GM23338 (cell line): ENCODE measurements at regions not wholly inside any gene's neighbourhood (a gene's known extent, or its start where the extent isn't known, plus 50 kb on each side); places are given as distances from the start of the nearest gene placed in this dataset.

Source experiments
- ATAC-seq: fragments of 200-7000 bp; cut with Tn5 transposase; 3 replicates; pipeline ENCODE4 v1.9.1; 2020
- DNase-seq: peaks from one replicate; pipeline ENCODE4 v3.0.0-alpha.2; 2015; ENCODE audit warnings: low spot score
- H2AFZ ChIP-seq: fragments of 200-600 bp; sonication (generic); 2 replicates; pipeline ENCODE4 v1.8.0; 2016; ENCODE audit warnings: antibody characterized with exemption, mild to moderate bottlenecking, moderate library complexity
- H3F3A ChIP-seq: fragments of 200-600 bp; sonication (generic); replicated peaks from 2 replicates; pipeline ENCODE4 v1.8.0; 2017; ENCODE audit warnings: antibody characterized with exemption, mixed run types, low read depth
- H3K27ac ChIP-seq: fragments of 200-600 bp; sonication (generic); 2 replicates; pipeline ENCODE4 v1.6.1; 2016; ENCODE audit warnings: low read depth
- H3K27me3 ChIP-seq: fragments of 200-600 bp; sonication (generic); 2 replicates; pipeline ENCODE4 v1.8.0; 2016; ENCODE audit warnings: mild to moderate bottlenecking, mixed run types, moderate library complexity; ENCODE audit not compliant: insufficient read depth
- H3K36me3 ChIP-seq: fragments of 200-600 bp; sonication (generic); 2 replicates; pipeline ENCODE4 v1.8.0; 2016; ENCODE audit warnings: mild to moderate bottlenecking; ENCODE audit not compliant: insufficient read depth
- H3K4me1 ChIP-seq: fragments of 200-600 bp; sonication (generic); 2 replicates; pipeline ENCODE4 v1.8.0; 2016; ENCODE audit warnings: mild to moderate bottlenecking, moderate library complexity; ENCODE audit not compliant: insufficient read depth
- H3K4me2 ChIP-seq: fragments of 200-600 bp; sonication (generic); 2 replicates; pipeline ENCODE4 v1.7.1; 2017; ENCODE audit warnings: mixed run types
- H3K4me3 ChIP-seq: fragments of 200-600 bp; sonication (generic); 2 replicates; pipeline ENCODE4 v1.6.1; 2016; ENCODE audit warnings: mixed run types
- H3K79me2 ChIP-seq: fragments of 200-600 bp; sonication (generic); replicated peaks from 2 replicates; pipeline ENCODE4 v1.8.0; 2017; ENCODE audit warnings: mild to moderate bottlenecking; ENCODE audit not compliant: insufficient read depth
- H3K9me2 ChIP-seq: fragments of 200-600 bp; sonication (generic); 2 replicates; pipeline ENCODE4 v1.8.0; 2017; ENCODE audit not compliant: insufficient read depth
- H4K20me1 ChIP-seq: fragments of 200-600 bp; sonication (generic); replicated peaks from 2 replicates; pipeline ENCODE4 v1.8.0; 2017; ENCODE audit warnings: mild to moderate bottlenecking; ENCODE audit not compliant: insufficient read depth
- H3K27ac Mint-ChIP-seq: 2 replicates; pipeline ENCODE4 v1.8.0; 2020; ENCODE audit warnings: inconsistent platforms, mild to moderate bottlenecking, moderate library complexity, mixed read lengths
- H3K27me3 Mint-ChIP-seq: 3 replicates; pipeline ENCODE4 v1.8.0; 2022; ENCODE audit warnings: low read depth, mild to moderate bottlenecking, moderate library complexity, mixed read lengths, inconsistent platforms; ENCODE audit not compliant: insufficient read depth, poor library complexity
- H3K36me3 Mint-ChIP-seq: 3 replicates; pipeline ENCODE4 v1.8.0; 2021; ENCODE audit warnings: low read depth, mild to moderate bottlenecking, inconsistent platforms, moderate library complexity, mixed read lengths
- H3K4me1 Mint-ChIP-seq: 3 replicates; pipeline ENCODE4 v1.8.0; 2020; ENCODE audit warnings: mild to moderate bottlenecking, inconsistent platforms, mixed read lengths
- H3K4me3 Mint-ChIP-seq: 3 replicates; pipeline ENCODE4 v1.8.0; 2021; ENCODE audit warnings: moderate library complexity, mild to moderate bottlenecking, inconsistent platforms, mixed read lengths
- H3K9me3 Mint-ChIP-seq: 3 replicates; pipeline ENCODE4 v1.8.0; 2020; ENCODE audit warnings: moderate library complexity, mild to moderate bottlenecking, inconsistent platforms, mixed read lengths
- CTCF ChIP-seq, 2 experiments: fragments of 200-600 bp in 1 of 2; sonication (generic) in 1 of 2; conservative IDR thresholded peaks; 2 replicates each; pipeline versions ENCODE4 v1.5.1 to v1.6.1; 2016 to 2017; ENCODE audit warnings: antibody characterized with exemption in 2 of 2, low read depth in 2 of 2, mild to moderate bottlenecking in 2 of 2, moderate library complexity in 1 of 2
- EZH2phosphoT487 ChIP-seq: fragments of 200-600 bp; sonication (generic); IDR thresholded peaks from one replicate; pipeline ENCODE4 v1.8.1; 2018; ENCODE audit warnings: antibody characterized with exemption; ENCODE audit not compliant: unreplicated experiment
- JUNB ChIP-seq: IDR thresholded peaks from one replicate; pipeline ENCODE4 v1.6.1; 2016; ENCODE audit warnings: antibody characterized with exemption; ENCODE audit not compliant: unreplicated experiment
- NANOG ChIP-seq: IDR thresholded peaks from 2 replicates; pipeline ENCODE4 v1.6.1; 2016; ENCODE audit warnings: antibody characterized with exemption, borderline replicate concordance
- POLR2AphosphoS5 ChIP-seq: IDR thresholded peaks from 2 replicates; pipeline ENCODE4 v1.6.1; 2016; ENCODE audit warnings: antibody characterized with exemption, low read depth
- ZNF114 ChIP-seq: fragments of 250-450 bp; sonication (Bioruptor Pico); IDR thresholded peaks from 2 replicates; pipeline ENCODE4 v1.5.0; 2020; ENCODE audit warnings: mild to moderate bottlenecking, moderate library complexity
- ZNF462 ChIP-seq: fragments of 250-450 bp; sonication (Bioruptor Pico); IDR thresholded peaks from 2 replicates; pipeline ENCODE4 v1.5.0; 2020; ENCODE audit warnings: mild to moderate bottlenecking, moderate library complexity

GRCh38 chr18:2180586-2180985 is 390.7 kb downstream of the METTL4 start (continued):
- TF ChIP-seq ZNF462 (CRISPR knock-in tag) (no peak), NANOG (no peak), EZH2phosphoT487 (no peak), ZNF114 (CRISPR knock-in tag) (no peak), POLR2AphosphoS5 (no peak), JUNB (no peak)

GRCh38 chr18:2183432-2183831 is 387.9 kb downstream of the METTL4 start:
- H3K9me3 Mint-ChIP-seq, result peaks cover 8% of the 10 kb centered on the region; the same call in 2 of the 3 replicates
- no peak overlapping the region for H3K27ac ChIP-seq
- no peak for DNase-seq
- no peaks in the 10 kb centered on the region for H3K9me2 ChIP-seq
- H3K4me2 ChIP-seq, result no peak overlapping the region
- no peaks in the 10 kb centered on the region for H4K20me1 ChIP-seq
- no peak overlapping the region for H2AFZ ChIP-seq
- no peaks in the 10 kb centered on the region for H3K79me2 ChIP-seq
- no peak overlapping the region for H3K4me3 Mint-ChIP-seq
- H3K27ac Mint-ChIP-seq, result no peak overlapping the region
- TF ChIP-seq ZNF114 (CRISPR knock-in tag), result no peak
- TF ChIP-seq CTCF (conservative IDR thresholded peaks at IDR 0.05; ENCODE audit: low read depth in 2 of 2), result no peak
- no peak for TF ChIP-seq JUNB
- no peaks in the 10 kb centered on the region for H3K4me1 Mint-ChIP-seq
- H3K27me3 ChIP-seq, result no peaks in the 10 kb centered on the region
- ATAC-seq, result no peak
- peaks cover 3% of the 10 kb centered on the region; the same call in 1 of the 3 replicates for H3K36me3 Mint-ChIP-seq
- H3K4me3 ChIP-seq, result no peak overlapping the region
- no peaks in the 10 kb centered on the region for H3F3A ChIP-seq
- no peaks in the 10 kb centered on the region for H3K27me3 Mint-ChIP-seq
- no peaks in the 10 kb centered on the region for H3K36me3 ChIP-seq
- no peaks in the 10 kb centered on the region for H3K4me1 ChIP-seq
